Activated CD4-positive, alpha-beta memory T cell treated with anti-CD3 and anti-CD28 coated beads for 36 hours (primary cell): ENCODE measurements at regions not wholly inside any gene's neighbourhood (a gene's known extent, or its start where the extent isn't known, plus 50 kb on each side); places are given as distances from the start of the nearest gene placed in this dataset.
A peak's percentile ranks its signal among the peaks of the same experiment; 100 is the strongest.
"Not testable (repeated sequence)": the region's sequence is repeated elsewhere in the genome, so short reads cannot be mapped to it uniquely, and the experiment has no call there.

Experiments used
- CTCF ChIA-PET: fragments of 350-600 bp; sonication (Branson Sonifier 250); formaldehyde crosslinking; loops from one replicate; lab custom pipeline; 2021; ENCODE audit warnings: antibody characterized with exemption, inconsistent platforms; lab: Charles Lee
- POLR2A ChIA-PET: fragments of 350-600 bp; sonication (Branson Sonifier 250); formaldehyde crosslinking; loops from one replicate; lab custom pipeline; 2021; ENCODE audit warnings: antibody characterized with exemption; lab: Charles Lee
- DNase-seq: peaks from one replicate; pipeline ENCODE4 v3.0.0-alpha.2; 2020
- H3K27ac Mint-ChIP-seq: one replicate; pipeline ENCODE4 v1.8.0; 2021; ENCODE audit warnings: mixed read lengths
- H3K27me3 Mint-ChIP-seq: one replicate; pipeline ENCODE4 v1.8.0; 2021; ENCODE audit warnings: mixed read lengths
- H3K36me3 Mint-ChIP-seq: one replicate; pipeline ENCODE4 v1.8.0; 2021; ENCODE audit warnings: mixed read lengths
- H3K4me1 Mint-ChIP-seq: one replicate; pipeline ENCODE4 v1.8.0; 2021; ENCODE audit warnings: low read depth, mixed read lengths
- H3K4me3 Mint-ChIP-seq: one replicate; pipeline ENCODE4 v1.8.0; 2021; ENCODE audit warnings: mild to moderate bottlenecking, mixed read lengths
- H3K9me3 Mint-ChIP-seq: one replicate; pipeline ENCODE4 v1.8.0; 2021; ENCODE audit warnings: mixed read lengths
- intact Hi-C: fragments of 100-400 bp; cut with micrococcal nuclease; formaldehyde crosslinking; loops from one replicate; pipeline ENCODE4 v1.15.1; 2023

DNA sequence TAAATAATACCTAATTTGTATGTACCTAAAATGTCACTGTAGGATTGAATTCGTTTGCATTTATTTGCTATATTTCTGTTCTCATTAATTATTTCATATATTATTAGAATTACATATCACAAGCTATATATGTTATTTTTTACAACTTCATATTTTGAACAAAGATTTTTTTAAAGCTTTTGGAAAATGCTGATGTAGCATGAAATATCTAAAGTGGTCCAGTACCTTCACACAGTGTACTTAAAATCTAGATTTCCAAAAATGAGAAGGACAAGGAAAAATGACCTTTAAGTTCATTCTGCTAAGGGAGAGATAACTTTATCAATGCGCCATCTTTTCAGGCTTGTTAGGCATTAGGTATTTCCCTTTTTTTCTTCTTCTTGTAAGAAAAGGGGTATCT is 71.8 kb downstream of the LARP7 start:
- POLR2A ChIA-PET = no interaction called here
- Mint-ChIP-seq H3K9me3 (no peaks in the 10 kb centered on the region), H3K27me3 (peaks cover 33% of the 10 kb centered on the region), H3K4me1 (peaks cover 21% of the 10 kb centered on the region), H3K4me3 (no peak overlapping the region), H3K36me3 (no peaks in the 10 kb centered on the region), H3K27ac (no peak overlapping the region)
- intact Hi-C loops = no loop called here
- DNase-seq = no peak
- CTCF ChIA-PET = no interaction called here

DNA sequence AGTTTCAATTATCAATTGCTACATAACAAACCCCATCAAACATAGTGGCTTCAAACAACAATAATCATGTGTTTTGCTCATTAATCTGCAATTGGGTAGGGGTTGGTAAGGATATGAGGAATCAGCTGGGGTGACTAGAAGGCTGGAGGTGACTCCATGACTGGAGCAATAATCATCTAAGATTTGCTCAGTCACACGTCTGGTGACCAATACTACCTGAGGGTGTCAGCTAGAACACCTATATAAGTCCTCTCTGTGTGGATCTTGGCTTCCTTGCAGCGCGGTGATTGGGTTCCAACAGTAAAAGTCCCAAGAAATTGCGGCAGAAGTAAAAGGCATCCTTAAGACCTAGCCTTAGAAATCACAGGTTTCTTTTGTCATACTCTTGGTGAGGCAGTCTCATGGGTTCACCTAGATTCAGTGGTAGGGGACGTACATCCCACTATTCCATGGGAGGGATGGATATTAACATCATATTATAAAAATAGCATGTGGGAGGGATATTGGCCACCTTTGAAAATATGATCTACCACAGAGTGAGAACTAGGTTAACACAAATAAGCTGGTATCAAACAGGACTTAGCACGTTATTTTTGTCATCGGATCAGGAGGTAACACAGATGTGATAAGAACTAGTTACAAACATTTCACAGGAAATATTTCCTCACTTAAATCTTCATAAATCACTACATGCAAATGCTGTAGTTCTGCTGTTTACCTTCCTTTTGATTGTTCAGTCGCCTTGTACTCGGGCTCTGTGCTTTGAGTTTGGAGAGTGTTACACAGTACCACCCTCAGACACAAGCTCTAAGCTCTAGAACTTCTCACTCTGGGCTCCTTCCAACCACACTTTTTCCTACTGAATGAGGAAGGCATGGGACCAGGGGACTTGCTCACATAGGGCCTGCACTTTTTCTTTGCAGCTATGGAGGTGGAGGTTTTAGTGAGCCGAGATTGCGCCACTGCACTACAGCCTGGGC is 78.3 kb downstream of the LARP7 start:
- Mint-ChIP-seq H3K9me3 (no peaks in the 10 kb centered on the region), H3K36me3 (no peaks in the 10 kb centered on the region), H3K27me3 (peaks cover 8% of the 10 kb centered on the region), H3K27ac (no peak overlapping the region), H3K4me1 (no peaks in the 10 kb centered on the region), H3K4me3 (no peak overlapping the region)
- no peak for DNase-seq
- CTCF ChIA-PET = interaction anchor here (0.9 to 1.3 kb wide), 2 partner anchors 16 to 47 kb away, joined by 5 to 6 read pairs; no protein-coding TSS in a partner anchor
- POLR2A ChIA-PET = no interaction called here
- intact Hi-C loops = no loop called here

DNA sequence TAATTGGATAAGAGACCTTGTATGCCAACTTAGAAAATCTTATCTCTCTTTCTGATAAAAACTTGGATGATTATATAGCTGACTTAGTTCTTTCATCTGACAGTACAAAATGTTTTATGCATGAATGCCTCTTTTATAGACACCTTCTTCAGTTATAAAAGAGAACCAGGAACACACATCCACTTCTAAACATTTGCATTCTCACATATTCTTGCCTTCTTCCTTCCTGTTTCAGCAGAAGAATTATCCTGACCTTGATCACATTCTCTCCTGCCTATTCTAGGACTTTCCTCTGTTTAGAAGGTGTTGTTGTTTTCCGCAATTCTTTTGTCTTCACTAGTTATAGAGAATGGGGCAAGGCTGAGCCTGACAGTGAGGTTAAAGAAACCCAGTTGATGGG is 80.9 kb downstream of the LARP7 start:
- H3K4me1 Mint-ChIP-seq = no peaks in the 10 kb centered on the region
- peaks cover 14% of the 10 kb centered on the region for H3K27me3 Mint-ChIP-seq
- no peak overlapping the region for H3K4me3 Mint-ChIP-seq
- CTCF ChIA-PET = interaction anchor here (1.3 kb wide), 1 partner anchor 47 kb away, joined by 4 read pairs; no protein-coding TSS in a partner anchor
- POLR2A ChIA-PET = no interaction called here
- no peak overlapping the region for H3K27ac Mint-ChIP-seq
- no peak for DNase-seq
- H3K9me3 Mint-ChIP-seq = no peaks in the 10 kb centered on the region
- intact Hi-C loops = no loop called here
- no peaks in the 10 kb centered on the region for H3K36me3 Mint-ChIP-seq

DNA sequence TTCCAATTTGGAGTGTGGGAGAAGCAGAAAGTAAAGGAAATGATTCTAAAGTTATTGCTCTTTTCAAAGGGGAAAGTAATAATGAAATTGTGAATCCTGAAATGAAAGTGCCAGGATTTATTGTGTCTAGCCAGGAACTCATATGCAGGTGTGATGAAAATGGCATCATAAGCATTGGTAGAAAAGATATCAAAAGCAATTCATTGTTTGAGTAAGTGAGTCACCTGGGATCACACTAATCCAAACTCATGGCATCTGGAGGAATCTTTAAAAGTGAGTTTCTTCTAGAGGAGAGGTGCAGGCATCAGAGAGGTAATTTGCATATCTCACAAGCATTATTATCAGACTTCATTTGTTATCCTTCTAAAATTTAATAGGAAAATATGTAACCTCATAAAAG is 84.7 kb downstream of the LARP7 start:
- intact Hi-C loops = no loop called here
- no peak overlapping the region for H3K4me3 Mint-ChIP-seq
- CTCF ChIA-PET = no interaction called here
- no peaks in the 10 kb centered on the region for H3K4me1 Mint-ChIP-seq
- POLR2A ChIA-PET = no interaction called here
- no peak for DNase-seq
- no peaks in the 10 kb centered on the region for H3K36me3 Mint-ChIP-seq
- peaks cover 13% of the 10 kb centered on the region for H3K27me3 Mint-ChIP-seq
- no peaks in the 10 kb centered on the region for H3K9me3 Mint-ChIP-seq
- H3K27ac Mint-ChIP-seq = no peak overlapping the region

DNA sequence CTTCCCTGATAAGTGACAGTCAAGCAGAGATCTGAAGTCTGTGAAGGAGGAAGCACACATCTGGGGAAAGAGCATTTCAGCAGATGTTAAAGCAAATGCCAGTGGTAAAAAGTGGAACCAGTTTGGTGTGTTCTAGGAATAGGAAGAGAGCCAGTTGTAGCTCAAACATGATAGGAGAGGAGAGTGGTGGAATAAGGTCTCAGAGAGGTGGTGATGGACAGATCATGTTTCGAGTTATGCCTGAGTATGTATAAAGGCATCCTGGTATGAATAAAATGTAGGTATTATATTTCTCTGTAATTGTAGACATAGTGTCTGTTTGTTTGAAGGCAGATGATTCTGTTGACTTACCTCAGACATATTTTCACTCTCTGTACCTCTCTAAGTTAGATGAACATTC is 89.1 kb downstream of the LARP7 start:
- Mint-ChIP-seq H3K27ac (no peak overlapping the region), H3K36me3 (no peaks in the 10 kb centered on the region), H3K4me3 (no peak overlapping the region), H3K4me1 (no peaks in the 10 kb centered on the region), H3K27me3 (peaks cover 5% of the 10 kb centered on the region), H3K9me3 (no peaks in the 10 kb centered on the region)
- ChIA-PET CTCF (interaction anchor here (1.0 kb wide), 1 partner anchor 40 kb away, joined by 3 read pairs; no protein-coding TSS in a partner anchor), POLR2A (no interaction called here)
- intact Hi-C loops = no loop called here
- no peak for DNase-seq

DNA sequence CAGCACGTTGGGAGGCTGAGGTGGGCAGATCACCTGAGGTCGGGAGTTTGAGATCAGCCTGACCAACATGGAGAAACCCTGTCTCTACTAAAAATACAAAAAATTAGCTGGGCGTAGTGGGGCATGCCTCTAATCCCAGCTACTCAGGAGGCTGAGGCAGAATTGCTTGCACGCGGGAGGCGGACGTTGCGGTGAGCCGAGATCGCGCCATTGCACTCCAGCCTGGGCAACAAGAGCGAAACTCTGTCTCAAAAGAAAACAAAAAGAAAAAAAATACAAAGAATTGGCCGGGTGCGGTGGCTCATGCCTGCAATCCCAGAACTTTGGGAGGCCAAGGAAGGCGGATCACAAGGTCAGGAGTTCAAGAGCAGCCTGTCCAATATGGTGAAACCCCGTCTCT is 90.8 kb downstream of the LARP7 start:
- DNase-seq, H3K4me3 Mint-ChIP-seq, H3K36me3 Mint-ChIP-seq, H3K27ac Mint-ChIP-seq, H3K27me3 Mint-ChIP-seq, H3K9me3 Mint-ChIP-seq, CTCF ChIA-PET, intact Hi-C loops, POLR2A ChIA-PET, H3K4me1 Mint-ChIP-seq: not testable (repeated sequence)

DNA sequence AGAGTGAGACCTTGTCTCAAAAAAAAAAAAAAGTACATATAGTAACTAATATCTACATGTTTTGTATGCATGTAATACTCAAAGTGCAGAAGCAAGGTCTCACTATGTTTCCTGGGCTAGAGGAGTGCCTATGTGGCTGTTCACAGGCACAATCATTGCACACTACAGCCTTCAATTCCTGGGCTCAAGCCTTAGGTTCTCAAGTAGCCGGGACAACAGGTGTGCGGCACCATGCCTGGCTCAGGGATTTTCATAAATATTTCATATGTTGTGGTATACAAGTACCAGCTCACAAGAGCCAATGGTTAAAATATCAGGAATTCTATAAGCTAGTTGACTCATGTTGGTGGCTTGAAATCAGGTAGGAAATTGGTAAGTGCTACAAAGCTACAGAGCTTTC is 94.8 kb downstream of the LARP7 start:
- Mint-ChIP-seq H3K27ac (no peak overlapping the region), H3K4me1 (peaks cover 14% of the 10 kb centered on the region), H3K9me3 (no peaks in the 10 kb centered on the region), H3K36me3 (no peaks in the 10 kb centered on the region), H3K4me3 (no peak overlapping the region), H3K27me3 (no peaks in the 10 kb centered on the region)
- ChIA-PET POLR2A (no interaction called here), CTCF (interaction anchor here (0.7 kb wide), 1 partner anchor 17 kb away, joined by 6 read pairs; no protein-coding TSS in a partner anchor)
- DNase-seq = no peak
- intact Hi-C loops = no loop called here

DNA sequence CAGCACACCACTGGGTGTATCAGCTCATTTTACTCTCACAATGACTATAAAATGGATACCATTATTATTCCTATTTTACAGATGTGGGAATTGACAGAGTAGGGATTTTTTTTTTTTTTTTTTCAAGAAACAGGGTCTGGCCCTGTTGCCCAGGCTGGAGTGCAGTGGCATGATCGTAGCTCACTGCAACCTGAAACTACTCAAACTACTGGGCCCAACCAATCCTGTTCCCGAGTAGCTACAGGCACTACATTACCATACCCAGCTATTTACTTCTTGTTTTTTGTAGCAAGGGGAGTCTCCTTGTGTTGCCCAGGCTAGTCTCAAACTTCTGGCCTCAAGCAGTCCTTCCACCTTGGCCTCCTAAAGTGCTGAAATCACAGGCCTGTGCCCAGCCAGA is 95.2 kb downstream of the LARP7 start:
- Mint-ChIP-seq H3K27me3 (no peaks in the 10 kb centered on the region), H3K9me3 (no peaks in the 10 kb centered on the region), H3K4me3 (no peak overlapping the region), H3K27ac (no peak overlapping the region), H3K4me1 (peaks cover 16% of the 10 kb centered on the region), H3K36me3 (no peaks in the 10 kb centered on the region)
- no peak for DNase-seq
- intact Hi-C loops = no loop called here
- POLR2A ChIA-PET = no interaction called here
- CTCF ChIA-PET = no interaction called here

DNA sequence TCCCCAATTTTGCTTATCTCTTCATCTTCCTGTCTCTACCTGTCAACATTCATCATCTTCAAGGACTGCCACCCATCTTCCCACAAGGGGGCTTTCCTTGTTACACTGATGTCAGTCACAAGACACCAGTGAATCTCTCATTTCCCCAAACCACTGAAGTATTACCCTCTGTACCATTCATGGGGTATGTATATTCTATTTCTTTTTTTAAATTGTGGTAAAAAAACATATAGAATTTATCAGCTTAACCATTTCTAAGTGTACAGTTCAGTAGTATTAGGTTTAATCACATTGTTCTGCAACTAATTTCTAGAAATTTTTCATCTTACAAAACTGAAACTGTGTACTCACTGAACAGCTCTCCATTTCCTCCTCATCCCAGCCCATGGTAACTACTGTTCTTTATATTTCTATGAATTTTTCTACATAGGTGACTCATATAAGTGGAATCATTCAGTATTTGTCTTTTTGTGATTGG is 98.6 kb downstream of the LARP7 start:
- no peaks in the 10 kb centered on the region for H3K36me3 Mint-ChIP-seq
- ChIA-PET POLR2A (no interaction called here), CTCF (interaction anchor here (1.0 to 1.3 kb wide), 2 partner anchors 27 to 216 kb away, joined by 3 to 8 read pairs; no protein-coding TSS in a partner anchor)
- peaks cover 16% of the 10 kb centered on the region for H3K4me1 Mint-ChIP-seq
- H3K27ac Mint-ChIP-seq = no peak overlapping the region
- H3K4me3 Mint-ChIP-seq = no peak overlapping the region
- DNase-seq = no peak
- no peaks in the 10 kb centered on the region for H3K27me3 Mint-ChIP-seq
- no peaks in the 10 kb centered on the region for H3K9me3 Mint-ChIP-seq
- intact Hi-C loops = loop anchor here (1.0 to 5.0 kb wide), 4 partner anchors 29 to 533 kb away; partner anchors contain the start of genes LARP7 and TIFA

DNA sequence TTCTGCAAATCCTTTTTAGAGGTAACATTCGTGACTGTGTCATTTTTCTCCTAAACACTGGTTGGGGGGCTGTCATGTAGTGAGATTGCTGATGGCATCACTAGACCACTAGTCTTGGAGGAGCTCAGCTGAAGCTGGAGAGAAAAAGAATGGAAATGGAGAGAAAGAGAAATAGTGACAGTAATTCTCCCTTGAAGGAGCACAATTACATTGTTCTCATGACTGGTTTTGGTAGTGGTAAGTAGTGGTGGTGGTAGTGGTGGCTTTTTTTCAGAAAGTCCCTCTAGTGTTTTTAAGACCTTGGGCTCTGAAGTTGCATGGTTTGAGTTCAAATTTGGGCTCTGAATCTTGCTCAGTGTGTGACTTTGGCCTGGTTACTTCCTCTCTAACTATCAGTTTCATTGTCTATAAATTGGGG is 99.8 kb downstream of the LARP7 start:
- H3K36me3 Mint-ChIP-seq = no peaks in the 10 kb centered on the region
- H3K9me3 Mint-ChIP-seq = no peaks in the 10 kb centered on the region
- H3K27me3 Mint-ChIP-seq = no peaks in the 10 kb centered on the region
- H3K4me3 Mint-ChIP-seq = no peak overlapping the region
- peak overlapping the region; percentile 26 for H3K27ac Mint-ChIP-seq
- peaks cover 16% of the 10 kb centered on the region for H3K4me1 Mint-ChIP-seq
- intact Hi-C loops = loop anchor here (5.0 kb wide), 2 partner anchors 449 to 534 kb away; partner anchors contain the start of gene TIFA
- ChIA-PET POLR2A (no interaction called here), CTCF (no interaction called here)
- no peak for DNase-seq

DNA sequence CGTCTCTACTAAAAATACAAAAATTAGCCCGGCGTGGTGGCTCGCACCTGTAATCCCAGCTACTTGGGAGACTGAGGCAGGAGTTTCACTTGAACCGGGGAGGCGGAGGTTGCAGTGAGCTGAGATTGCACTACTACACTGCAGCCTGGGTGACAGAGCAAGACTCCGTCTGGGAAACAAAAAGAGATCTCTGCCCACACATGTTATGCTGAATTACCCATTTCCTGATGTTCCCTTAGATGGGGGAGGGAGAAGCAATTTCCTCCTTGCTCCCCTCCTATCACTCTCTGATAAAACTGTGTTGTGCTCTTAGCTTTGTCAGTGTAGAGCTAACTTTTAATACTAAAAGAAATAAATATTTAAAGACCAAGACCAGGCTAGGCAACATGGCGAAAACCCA is 102.5 kb downstream of the LARP7 start:
- Mint-ChIP-seq H3K9me3 (no peaks in the 10 kb centered on the region), H3K4me1 (peaks cover 16% of the 10 kb centered on the region), H3K36me3 (no peaks in the 10 kb centered on the region), H3K27ac (no peak overlapping the region), H3K27me3 (no peaks in the 10 kb centered on the region), H3K4me3 (no peak overlapping the region)
- ChIA-PET CTCF (interaction anchor here (1.0 kb wide), 1 partner anchor 26 kb away, joined by 3 read pairs; no protein-coding TSS in a partner anchor), POLR2A (no interaction called here)
- intact Hi-C loops = loop anchor here (5.0 kb wide), 2 partner anchors 452 to 537 kb away; partner anchors contain the start of gene TIFA
- no peak for DNase-seq

DNA sequence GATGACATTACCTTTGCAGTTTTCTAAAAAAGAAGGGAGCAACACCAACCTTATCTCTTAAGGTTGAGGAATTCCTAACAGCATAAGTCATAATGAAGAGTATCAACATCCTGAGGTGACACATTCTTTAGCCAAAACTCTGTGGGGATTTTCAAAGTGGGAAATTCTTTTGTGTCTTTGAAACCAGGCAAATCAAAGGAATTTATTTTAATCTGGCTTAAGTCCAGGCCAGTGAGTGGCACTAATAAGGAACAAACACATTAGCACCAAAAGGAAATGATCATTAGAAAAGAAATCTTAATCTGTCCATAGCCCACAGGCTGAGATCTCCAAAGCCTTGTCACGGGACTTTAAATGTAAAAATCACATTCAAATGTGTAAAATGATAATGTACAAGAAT is 110.1 kb downstream of the LARP7 start:
- Mint-ChIP-seq H3K36me3 (no peaks in the 10 kb centered on the region), H3K27me3 (no peaks in the 10 kb centered on the region), H3K4me1 (no peaks in the 10 kb centered on the region), H3K4me3 (no peak overlapping the region), H3K27ac (no peak overlapping the region), H3K9me3 (no peaks in the 10 kb centered on the region)
- DNase-seq = no peak
- ChIA-PET POLR2A (no interaction called here), CTCF (interaction anchor here (0.8 to 1.9 kb wide), 3 partner anchors 16 to 67 kb away, joined by 3 to 5 read pairs (median 3); no protein-coding TSS in a partner anchor)
- intact Hi-C loops = no loop called here
